Kidney tubule cell (primary cell): ENCODE measurements at regions not wholly inside any gene's neighbourhood (a gene's known extent, or its start where the extent isn't known, plus 50 kb on each side); places are given as distances from the start of the nearest gene placed in this dataset.

ENCODE experiments used
- DNase-seq: peaks from one replicate; pipeline ENCODE4 v3.0.0-alpha.2; 2018; ENCODE audit warnings: low spot score

DNA sequence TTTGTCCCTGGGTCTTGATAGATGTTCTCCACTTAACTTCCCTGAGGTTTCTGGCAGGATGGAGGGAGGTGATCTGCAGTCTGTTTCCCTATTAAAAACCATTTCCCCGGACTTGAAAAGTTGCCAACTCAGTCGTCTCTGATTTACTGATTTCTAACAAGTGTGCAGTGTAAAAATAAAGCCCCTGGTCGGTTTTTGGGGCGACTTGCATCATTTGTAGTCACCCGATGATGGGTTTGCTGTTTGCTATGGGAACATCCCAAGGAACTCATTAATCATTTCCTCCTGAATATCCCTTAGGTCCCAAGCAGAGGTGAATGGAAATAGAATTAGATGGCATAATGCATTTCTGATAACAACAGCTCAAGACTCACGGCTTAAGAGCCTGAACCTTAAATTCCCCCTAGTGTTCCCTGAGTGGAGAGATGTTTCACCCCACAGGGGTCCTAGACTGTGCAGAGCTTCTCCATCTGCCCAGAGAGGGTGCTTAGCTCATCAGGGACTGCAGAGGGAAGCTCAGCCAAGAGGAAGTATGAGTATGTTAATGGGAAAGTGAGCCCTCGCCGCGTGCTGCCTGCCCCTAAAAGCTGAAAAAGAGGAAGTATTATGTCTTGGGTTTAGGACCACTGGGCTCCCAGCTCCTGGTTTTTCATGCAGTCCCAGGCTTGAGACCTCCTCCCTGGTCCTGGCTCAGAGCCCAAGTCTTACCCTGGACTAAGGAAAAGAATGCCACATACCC lies 115.1 kb upstream of the DAP start:
- no peak for DNase-seq

DNA sequence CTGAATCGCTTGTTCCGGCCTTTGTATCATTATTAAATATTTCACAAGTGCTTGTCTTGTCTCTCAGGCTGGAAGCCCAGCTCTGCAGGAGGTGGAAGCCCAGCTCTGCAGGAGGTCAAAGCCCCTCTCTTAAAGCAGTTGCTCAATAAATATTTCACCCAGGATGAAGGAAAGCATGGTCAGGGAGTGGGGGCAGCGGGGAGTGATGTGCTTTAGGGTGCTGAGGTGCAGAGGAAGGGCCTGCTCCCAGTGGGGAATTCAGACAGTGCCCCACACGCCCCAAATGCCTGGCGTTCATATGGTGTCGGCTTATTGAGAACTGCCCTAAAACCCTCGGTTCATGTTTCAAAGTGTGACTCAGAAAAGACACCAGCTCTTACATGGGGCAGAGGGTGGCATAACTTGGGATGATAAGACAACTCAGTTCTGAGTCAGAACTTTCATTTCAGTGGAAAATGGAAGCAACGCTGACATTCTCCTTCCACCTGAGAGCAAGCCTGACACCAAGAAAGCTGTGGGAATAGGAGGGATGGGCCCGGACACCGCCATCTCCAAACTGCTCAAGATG lies 114.3 kb upstream of the DAP start:
- peak; percentile 27 for DNase-seq

DNA sequence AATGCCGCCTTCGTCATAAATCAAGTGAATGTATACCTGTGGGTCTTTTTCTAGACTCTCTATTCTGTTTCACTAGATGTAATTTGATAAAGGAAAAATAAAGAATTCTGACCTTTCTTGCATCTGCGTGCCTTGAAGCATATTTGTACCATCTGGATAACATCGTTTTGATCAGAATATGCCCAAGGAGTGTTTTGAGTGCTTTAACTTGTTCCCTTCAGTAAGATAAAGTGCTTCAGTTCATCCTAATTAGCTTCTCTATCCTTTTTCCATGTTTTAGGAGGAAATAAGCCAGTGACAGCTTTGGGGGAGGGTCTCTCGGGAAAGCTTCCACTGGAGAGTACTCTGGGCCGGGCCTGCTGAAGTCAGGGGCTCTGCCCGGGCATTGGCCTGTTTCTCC lies 113.5 kb upstream of the DAP start:
- no peak for DNase-seq

DNA sequence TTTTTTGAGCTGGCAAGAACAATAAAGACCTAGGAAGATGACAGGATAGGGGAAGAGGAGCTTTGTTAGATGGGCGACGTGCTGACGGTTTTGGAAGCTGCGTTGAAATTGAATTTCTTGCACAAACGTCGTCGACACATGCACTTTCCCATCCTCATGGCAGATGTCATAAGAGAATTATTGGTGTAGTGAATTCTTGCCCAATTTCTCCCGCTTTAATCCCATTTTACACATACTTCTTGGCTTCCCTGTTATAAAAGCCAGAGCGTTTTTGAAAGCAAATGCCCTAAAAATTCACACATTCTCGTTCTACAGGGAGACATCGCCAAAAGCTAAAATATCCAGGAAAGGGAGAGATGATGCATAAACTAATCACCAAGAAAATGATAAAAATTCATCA lies 109.8 kb upstream of the DAP start:
- DNase-seq: no peak

DNA sequence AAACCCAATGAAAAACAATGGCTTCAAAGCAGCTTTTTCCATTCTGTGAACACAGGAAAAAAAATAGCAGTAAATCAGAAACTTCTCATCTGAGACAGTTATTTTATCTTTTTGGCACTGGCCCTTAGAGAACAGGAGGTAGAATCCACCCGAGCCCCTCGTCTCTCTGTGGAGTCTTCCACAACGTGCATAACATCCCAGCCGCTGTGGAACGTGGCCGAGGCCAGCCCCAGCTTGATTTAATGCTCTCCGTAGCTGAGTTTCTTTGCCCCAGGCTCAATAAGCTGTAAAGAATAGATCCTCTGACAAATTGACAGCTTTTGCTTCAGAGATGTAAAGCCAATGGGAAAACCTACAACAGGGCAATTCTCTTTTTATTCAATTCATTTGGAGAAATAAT lies 107.9 kb upstream of the DAP start:
- DNase-seq: no peak

DNA sequence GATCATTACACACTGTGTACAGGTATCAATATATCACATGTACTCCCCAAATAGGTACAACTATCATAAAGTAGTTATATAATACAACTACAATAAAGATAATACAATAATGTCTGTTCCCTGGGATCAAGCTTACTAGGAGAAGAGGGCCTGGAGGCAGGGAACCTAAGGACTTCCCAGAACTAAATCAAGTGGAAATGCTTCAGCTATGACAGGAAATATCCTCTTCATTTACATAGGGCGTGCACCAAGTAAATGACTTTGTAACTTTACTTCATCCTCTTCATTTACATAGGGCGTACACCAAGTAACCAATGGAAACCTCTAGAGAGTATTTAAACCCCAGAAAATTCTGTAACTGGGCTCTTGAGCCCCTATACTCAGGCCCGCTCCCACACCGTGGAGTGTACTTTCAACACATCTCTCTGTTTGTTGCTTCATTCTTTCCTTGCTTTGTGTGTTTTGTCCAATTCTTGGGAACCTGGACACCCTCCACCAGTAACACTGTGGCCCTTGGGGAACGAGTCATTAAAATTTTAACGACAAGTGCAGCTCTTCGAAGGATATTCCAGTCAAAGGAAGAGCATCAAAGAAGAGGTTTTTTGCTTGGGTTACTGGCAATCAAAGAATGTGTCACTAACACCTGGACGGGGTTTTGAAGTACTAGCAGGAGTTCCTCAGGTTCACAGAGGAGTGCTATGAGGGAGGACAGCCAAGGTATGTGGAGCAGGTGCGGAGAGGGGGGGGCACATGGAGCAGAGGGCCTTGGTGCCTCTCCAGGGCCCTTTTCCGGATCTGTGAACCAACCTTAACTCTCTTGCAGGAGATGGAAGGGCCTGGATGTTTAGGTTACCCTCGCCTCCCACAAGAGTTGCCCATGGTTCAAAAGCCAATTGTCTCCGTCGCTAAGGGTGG lies 106.6 kb upstream of the DAP start:
- no peak for DNase-seq

DNA sequence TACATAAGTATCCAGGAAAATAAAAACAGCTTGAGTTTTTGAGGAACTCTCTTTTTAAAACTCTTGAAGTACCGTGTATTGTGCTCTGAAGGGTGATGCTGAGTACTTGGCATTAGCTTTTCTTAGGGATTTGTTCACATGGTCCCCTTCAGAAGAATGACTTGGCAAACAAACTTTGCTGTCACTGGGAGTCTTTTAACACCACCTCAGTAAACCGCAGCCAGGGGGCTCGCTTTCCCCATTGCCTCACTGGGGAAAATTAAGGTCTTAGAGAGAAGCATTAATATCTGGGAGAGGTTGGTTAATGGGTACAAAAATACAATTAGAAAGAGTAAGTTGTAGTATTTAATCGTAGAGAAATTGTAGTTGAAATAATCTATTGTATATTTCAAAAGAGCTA lies 105.9 kb upstream of the DAP start:
- no peak for DNase-seq

DNA sequence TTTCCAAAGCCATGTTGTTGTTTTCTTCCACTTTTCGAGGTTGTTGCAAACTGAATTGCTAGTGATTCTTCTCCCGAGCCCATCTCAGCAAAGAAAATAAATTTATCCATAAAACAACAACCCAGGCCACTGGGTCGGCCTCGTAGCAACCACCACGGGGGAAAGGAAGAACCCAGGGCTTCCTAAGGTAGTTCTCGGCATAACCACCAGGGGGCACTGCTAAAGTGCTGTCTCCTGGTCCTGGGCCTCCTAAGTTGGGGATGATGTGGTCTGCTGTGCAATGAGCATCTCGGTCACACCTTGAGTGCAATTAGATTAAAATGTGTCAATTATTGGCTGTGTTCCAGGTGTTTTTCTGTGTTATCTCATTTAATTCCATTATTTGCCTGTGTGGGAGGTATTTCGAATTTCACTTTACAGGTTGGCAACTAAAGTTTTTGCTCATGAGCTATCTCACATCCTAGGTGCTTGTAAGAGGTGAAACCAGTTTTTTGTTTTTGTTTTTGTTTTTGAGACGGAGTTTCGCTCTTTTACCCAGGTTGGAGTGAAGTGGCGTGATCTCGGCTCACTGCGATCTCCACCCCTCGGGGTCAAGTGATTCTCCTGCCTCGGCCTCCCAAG lies 102.8 kb upstream of the DAP start:
- peak; percentile 62 for DNase-seq

DNA sequence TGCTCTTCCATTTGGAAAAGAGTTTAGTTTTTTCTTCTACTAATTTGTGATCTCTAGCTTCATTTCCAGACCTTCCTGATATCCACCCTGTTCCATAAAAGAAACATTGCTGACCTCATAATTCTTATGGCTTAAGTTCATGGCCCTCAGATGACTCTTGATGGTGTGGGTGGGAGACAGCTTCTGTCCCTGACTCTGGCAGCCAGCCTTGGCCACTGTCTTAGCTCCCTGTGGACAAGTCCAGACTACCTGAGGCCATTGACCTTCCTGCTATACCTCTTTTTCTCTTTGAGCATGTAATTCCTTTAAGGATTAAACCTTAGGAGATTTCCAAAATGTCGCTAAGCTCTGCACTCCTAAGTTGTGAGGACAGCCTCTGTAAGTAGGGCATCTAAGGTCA lies 101.1 kb upstream of the DAP start:
- DNase-seq: no peak

DNA sequence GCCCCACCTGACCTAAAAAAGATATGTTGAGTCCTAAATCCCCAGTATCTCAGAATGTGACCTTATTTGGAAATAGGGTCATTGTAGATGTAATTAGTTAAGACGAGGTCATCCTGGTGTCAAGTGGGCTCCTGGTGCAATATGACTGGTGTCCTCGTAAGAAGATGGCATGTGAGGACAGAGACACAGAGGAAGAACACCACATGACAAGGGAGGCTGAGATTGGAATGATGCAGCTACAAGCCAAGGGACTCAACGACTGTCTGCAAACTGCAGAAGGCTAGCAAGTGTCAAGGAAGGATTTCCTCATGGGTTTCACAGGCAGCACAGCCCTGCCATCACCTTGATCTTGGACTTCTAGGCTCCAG lies 100.4 kb upstream of the DAP start:
- no peak for DNase-seq

DNA sequence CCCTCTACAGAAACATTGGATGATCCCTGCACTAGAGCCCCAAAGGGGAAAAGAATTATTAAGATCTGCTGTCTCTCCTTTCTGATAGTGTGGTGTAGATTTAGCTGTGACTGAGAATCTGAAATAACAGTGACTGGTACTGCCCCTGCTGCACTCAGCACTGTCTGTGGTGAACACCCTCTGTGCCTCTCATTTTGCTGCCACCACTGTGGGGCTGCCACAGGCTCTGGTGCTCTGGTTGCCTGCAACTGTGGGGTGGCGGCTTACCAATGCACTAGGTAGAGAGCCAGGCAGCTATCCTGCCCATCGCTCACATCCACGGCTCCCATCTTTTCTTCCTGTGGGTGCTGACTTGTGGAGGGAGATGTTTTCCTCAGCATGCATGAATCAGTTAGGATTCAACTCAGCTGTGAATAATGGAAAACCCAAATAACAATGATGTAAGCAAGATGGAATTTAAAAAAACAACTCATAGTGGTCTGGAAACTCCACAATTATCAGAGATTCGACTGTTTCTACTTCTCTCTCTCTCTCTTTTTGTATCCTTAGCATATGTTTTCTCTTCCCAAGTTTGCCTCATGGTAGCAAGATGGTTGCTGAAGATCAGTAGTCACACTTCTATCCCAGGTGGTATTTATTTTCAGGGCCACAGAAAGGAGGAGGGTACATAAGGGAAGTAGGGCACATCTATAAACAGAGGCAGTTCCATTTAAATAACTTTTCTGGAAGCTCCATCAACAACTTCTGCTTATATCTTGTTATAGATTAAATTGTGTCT lies 99.8 kb upstream of the DAP start:
- peak; percentile 85 for DNase-seq

DNA sequence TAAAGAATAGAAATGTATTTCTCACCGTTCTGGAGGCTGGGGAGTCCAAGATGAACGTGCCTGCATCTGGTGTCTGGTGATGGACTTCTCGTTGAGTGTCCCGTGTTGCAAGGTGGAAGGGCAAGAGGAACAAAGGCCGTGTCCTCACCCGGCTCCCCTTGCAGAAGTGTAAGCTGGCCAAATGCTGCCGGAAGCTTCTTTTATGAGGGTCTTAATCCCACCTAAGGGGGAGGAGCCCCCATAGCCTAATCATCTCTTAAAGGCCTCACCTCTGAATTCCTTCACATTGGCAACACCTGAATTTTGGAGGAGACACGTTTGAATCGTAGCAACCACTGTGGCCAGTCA lies 99.1 kb upstream of the DAP start:
- no peak for DNase-seq

DNA sequence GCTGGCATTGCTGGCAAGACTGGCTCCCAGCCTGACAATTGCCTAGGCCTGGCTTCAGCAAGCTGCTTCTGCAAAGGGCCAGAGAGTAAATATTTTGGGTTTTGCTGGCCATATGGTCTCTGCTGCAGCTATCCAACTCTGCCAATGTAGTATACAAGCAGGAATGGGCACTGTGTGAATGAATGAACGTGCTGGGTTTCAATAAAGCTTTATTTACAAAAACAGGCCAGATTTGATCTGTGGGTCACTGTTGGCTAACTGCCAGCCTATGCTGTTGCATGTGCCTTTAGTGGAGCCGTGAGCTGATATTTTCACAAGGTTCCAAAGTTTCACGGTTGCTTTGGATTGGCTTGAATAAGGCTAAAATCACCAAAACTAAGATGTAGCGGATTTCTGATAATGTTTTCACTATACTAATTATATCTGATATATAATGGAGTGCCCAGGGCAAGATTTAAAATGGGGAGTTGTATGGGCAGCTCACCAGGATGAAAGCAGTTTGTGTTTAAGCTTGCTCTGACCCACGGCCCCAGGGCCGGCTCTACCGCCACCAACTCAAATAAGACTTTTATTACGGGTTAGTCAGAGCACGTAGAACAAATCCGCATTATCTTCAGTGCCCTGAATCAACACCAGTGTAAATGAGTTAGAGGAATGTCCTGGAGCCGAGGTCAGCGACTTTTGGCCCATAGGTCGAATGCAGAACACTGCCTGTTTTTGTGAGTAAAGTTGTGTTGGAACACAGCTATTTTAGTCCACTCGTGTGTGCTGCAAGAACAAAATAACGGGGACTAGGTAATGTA lies 98.6 kb upstream of the DAP start:
- no peak for DNase-seq

DNA sequence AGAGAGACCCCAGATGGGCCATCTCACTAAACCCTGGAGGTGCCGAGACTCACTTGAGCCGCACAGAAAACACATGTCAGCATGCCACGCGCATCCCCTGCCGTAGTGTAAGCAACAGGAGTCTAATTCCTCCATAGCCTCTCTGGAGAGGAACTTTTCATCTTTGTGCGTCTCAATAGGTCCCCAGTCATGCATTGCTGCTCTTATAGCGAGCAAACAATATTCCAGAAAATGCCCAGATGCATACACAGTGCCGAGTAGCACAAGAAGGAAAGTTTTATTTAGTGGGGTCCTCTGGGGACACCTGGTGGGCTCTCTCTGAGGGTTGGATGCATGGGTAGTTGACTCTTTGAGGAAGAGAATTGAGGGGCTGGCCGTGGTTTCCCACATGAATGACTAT lies 97.9 kb upstream of the DAP start:
- DNase-seq: no peak

DNA sequence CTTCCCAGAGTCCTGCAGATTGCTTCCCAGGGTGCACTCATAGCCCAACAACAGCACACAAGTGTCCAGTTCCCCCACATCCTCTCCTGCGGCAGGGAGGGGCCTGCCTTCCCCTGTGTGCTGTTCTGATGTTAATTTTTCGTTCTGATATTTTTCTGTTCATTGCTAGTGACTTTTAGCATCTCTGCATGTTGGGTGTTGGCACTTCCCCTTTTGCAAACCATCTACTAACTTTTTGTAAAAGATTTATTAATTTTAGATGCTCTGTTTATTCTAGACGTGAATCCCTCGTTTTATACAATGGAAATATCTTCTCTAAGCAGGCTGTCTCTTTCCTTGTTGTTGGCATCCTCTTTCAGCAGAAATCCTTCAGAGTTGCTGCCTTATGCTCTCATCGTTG lies 97.3 kb upstream of the DAP start:
- DNase-seq: no peak

DNA sequence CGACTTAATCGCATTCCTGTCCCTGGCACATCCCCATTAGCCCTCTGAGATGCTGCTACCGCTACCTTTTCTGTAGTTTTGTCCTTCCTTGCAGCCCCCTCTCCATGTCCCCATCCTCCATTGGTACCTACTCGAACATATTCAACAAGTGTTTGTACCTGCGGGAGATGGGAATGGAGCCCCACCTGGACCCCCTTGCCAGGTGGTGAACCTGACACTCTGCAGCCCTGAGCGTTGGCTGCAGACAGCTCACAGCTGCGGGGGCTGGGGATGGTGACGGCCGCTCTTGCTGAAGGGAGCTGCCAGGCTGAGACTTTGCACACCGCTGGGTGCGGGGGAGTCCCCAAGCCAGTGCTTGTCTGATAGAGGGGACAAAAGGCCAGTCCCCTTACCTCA lies 96.3 kb upstream of the DAP start:
- no peak for DNase-seq

DNA sequence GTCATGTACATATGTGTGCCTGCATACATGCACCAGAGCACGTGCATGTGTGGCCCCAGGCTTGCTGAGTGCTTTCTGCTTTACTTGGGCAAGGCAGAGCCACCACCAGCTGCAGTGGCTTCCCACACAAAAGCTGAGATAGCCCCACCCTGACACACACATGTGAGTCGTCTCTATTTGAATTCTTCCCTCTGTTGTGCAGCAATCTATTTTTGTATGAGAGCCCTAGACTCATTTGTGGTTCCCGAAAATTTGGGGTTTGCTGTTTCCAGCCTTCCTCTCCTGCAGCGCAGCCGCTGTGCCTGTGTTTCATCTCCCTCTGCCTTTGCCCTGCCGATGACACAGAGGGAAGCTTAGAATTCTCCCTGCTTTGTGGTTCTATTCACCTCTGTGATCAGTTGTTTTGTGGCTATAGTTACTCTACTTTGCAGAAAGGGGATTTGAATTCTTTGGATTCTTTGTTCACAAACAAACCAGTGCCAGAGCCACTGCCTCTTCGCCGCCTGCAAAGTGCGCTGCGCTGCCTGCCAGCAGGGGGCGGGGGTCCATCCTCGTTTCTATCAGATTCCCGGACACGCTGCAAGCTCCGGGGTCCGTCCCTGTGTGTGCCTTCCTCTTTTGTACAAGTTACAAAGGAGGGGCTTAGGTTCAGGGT lies 95.8 kb upstream of the DAP start:
- DNase-seq: peak; percentile 92

DNA sequence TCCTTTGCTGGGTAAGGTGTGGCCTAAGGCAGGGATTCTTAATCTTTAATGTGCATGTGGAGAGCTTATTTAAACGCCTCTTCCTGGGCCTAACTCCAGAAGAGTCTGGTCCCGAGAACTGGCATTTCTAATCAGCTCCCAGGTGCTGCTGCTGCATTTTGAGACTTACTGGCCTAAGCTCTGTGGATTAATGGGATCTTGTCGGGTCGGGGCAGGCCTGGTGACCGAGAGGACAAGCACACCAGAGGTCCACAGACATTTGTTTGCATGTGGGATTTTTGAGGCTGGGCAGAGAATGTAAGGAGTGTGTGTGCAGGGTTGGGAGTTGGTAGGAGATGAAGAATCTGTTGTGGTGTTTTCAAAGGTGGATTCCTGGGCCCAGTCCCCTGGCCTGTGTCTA lies 95.0 kb upstream of the DAP start:
- DNase-seq: no peak

DNA sequence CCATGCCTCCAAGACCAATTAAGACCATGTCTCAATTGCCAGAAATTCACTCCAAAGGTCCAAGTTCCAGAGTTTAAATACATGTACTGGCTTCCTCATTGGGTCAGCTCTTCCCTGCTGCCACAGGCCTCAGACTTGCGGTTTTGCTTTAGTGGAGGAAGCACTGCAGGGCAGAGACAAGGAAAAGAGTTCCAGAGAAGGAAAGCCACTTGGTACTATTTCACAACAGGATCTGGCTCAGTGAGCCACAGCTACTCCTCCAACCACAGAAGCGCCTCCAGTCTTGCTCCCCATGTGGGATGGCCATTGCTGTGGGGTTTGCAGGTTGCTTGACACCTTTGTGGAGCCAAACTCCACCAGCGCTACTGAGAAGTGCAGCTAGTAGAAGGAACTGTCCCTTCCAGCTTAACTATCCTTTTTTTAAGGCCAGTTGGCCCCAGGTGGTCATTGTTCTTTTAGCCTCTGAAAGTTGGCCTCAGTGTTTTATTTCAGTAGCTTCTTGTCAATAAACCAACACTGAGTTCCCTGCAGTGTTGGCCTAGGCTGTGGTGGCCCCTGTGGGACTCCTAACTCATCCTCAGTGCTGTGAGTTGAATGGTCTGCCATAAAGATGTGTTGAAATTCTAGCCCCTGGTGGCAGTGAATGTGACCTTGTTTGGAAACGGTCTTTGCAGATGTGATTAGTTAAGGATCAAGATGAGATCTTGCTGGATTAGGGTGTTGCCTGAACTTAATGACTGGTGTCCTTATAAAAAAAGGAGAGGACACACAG lies 93.7 kb upstream of the DAP start:
- DNase-seq: peak; percentile 73

DNA sequence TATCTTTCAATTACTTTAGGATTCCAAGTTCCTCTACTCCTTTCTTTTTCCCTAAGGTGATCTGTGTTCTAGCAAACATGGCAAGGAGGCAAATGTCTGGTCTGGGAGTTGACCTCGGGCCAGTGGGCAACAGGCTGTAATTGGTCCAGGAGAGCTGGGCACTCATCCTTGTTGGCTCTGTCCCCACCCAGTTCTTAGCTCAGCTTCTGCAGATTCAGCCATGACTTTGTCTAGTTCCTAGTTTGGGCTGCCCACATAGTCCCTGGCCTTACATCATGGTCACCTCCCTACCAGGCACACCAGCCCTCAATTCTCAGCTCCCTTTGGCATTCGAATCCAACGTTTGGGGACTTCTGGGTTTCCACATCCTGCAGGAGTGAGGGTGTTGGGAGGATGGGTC lies 92.1 kb upstream of the DAP start:
- DNase-seq: no peak
